BE2C (cell line): ENCODE measurements at regions not wholly inside any gene's neighbourhood (a gene's known extent, or its start where the extent isn't known, plus 50 kb on each side); places are given as distances from the start of the nearest gene placed in this dataset.
A peak's percentile ranks its signal among the peaks of the same experiment; 100 is the strongest.

ENCODE experiments used
- DNase-seq: peaks from one replicate; pipeline ENCODE4 v3.0.0-alpha.2; 2020
- H3K27me3 ChIP-seq: fragments of 250-450 bp; sonication (Bioruptor Pico); 2 replicates; pipeline ENCODE4 v1.5.1; 2020; ENCODE audit warnings: mild to moderate bottlenecking
- H3K36me3 ChIP-seq: fragments of 250-450 bp; sonication (Bioruptor Pico); 2 replicates; pipeline ENCODE4 v1.5.1; 2020; ENCODE audit warnings: mild to moderate bottlenecking
- H3K4me1 ChIP-seq: fragments of 250-450 bp; sonication (Bioruptor Pico); 2 replicates; pipeline ENCODE4 v1.5.1; 2020
- H3K4me3 ChIP-seq: 2 replicates; pipeline ENCODE4 v1.5.1; 2011; ENCODE audit warnings: low read depth, low read length
- H3K9me3 ChIP-seq: fragments of 250-450 bp; sonication (Bioruptor Pico); 2 replicates; pipeline ENCODE4 v1.5.1; 2020
- CTCF ChIP-seq: IDR thresholded peaks from 2 replicates; pipeline ENCODE4 v1.5.1; 2012; ENCODE audit warnings: mild to moderate bottlenecking, low read depth, low read length

GRCh38 chr9:84170521-84171141, 169.9 kb downstream of the SLC28A3 start:
- no peak for TF ChIP-seq CTCF
- no peaks in the 10 kb centered on the region for H3K27me3 ChIP-seq
- H3K36me3 ChIP-seq, result no peaks in the 10 kb centered on the region
- no peak overlapping the region for H3K4me3 ChIP-seq
- DNase-seq, result peak; percentile 40
- H3K4me1 ChIP-seq, result no peaks in the 10 kb centered on the region
- no peaks in the 10 kb centered on the region for H3K9me3 ChIP-seq

- Histone ChIP-seq H3K4me3 (no peak overlapping the region), H3K9me3 (no peaks in the 10 kb centered on the region), H3K27me3 (no peaks in the 10 kb centered on the region), H3K4me1 (no peaks in the 10 kb centered on the region), H3K36me3 (no peaks in the 10 kb centered on the region)
- no peak for TF ChIP-seq CTCF
- DNase-seq, result no peak
Measured at GRCh38 chr9:84173961-84174360, 166.6 kb downstream of the SLC28A3 start.

GRCh38 chr9:84174486-84174885, 166.1 kb downstream of the SLC28A3 start:
- DNase-seq, result no peak
- Histone ChIP-seq H3K4me1 (no peaks in the 10 kb centered on the region), H3K36me3 (no peaks in the 10 kb centered on the region), H3K4me3 (no peak overlapping the region), H3K27me3 (no peaks in the 10 kb centered on the region), H3K9me3 (no peaks in the 10 kb centered on the region)
- TF ChIP-seq CTCF, result no peak

GRCh38 chr9:84177407-84177806, 163.2 kb downstream of the SLC28A3 start:
- Histone ChIP-seq H3K4me3 (no peak overlapping the region), H3K27me3 (no peaks in the 10 kb centered on the region), H3K4me1 (no peaks in the 10 kb centered on the region), H3K9me3 (no peaks in the 10 kb centered on the region), H3K36me3 (no peaks in the 10 kb centered on the region)
- no peak for TF ChIP-seq CTCF
- no peak for DNase-seq

GRCh38 chr9:84179531-84179930, 161.0 kb downstream of the SLC28A3 start:
- Histone ChIP-seq H3K27me3 (no peaks in the 10 kb centered on the region), H3K9me3 (no peaks in the 10 kb centered on the region), H3K36me3 (no peaks in the 10 kb centered on the region), H3K4me1 (no peaks in the 10 kb centered on the region), H3K4me3 (no peak overlapping the region)
- no peak for DNase-seq
- no peak for TF ChIP-seq CTCF

GRCh38 chr9:84187090-84187489, 153.5 kb downstream of the SLC28A3 start:
- H3K4me1 ChIP-seq, result no peaks in the 10 kb centered on the region
- H3K4me3 ChIP-seq, result no peak overlapping the region
- no peak for DNase-seq
- no peaks in the 10 kb centered on the region for H3K36me3 ChIP-seq
- no peak for TF ChIP-seq CTCF
- H3K27me3 ChIP-seq, result 0 out of 2 replicates have a peak, but pooled peaks cover 7% of the 10 kb centered on the region
- H3K9me3 ChIP-seq, result no peaks in the 10 kb centered on the region
